ENCODE measurements at regions not wholly inside any gene's neighbourhood (a gene's known extent, or its start where the extent isn't known, plus 50 kb on each side); places are given as distances from the start of the nearest gene placed in this dataset.

- no peak for TF ChIP-seq CTCF (IDR thresholded peaks at IDR 0.05; ENCODE audit: low read depth, low read length, poor library complexity, severe bottlenecking)
- no peak for TF ChIP-seq EZH2phosphoT487 (IDR thresholded peaks at IDR 0.05; ENCODE audit: borderline replicate concordance, low read length)
Observed at GRCh38 chr2:23027396-23027795, 357.6 kb upstream of the KLHL29 start.
